Loucy (cell line): ENCODE measurements at regions not wholly inside any gene's neighbourhood (a gene's known extent, or its start where the extent isn't known, plus 50 kb on each side); places are given as distances from the start of the nearest gene placed in this dataset.

Source experiments
- H2AFZ ChIP-seq: fragments of 200-600 bp; sonication (generic); 2 replicates; pipeline ENCODE4 v1.6.0; 2016; ENCODE audit warnings: antibody characterized with exemption, mild to moderate bottlenecking, low read length, moderate library complexity
- H3F3A ChIP-seq: fragments of 200-600 bp; 2 replicates; pipeline ENCODE4 v1.6.0; 2016; ENCODE audit warnings: antibody characterized with exemption, low read depth, mild to moderate bottlenecking
- H3K27me3 ChIP-seq: fragments of 200-600 bp; sonication (generic); 2 replicates; pipeline ENCODE4 v1.6.1; 2014; ENCODE audit warnings: low read length, mild to moderate bottlenecking; ENCODE audit not compliant: insufficient read depth, poor library complexity, severe bottlenecking
- H3K36me3 ChIP-seq: fragments of 200-600 bp; sonication (generic); 2 replicates; pipeline ENCODE4 v1.6.1; 2016; ENCODE audit warnings: low read length; ENCODE audit not compliant: insufficient read depth
- H3K4me1 ChIP-seq: fragments of 200-600 bp; sonication (generic); 2 replicates; pipeline ENCODE4 v1.5.1; 2014; ENCODE audit warnings: low read length, mild to moderate bottlenecking; ENCODE audit not compliant: insufficient read depth, poor library complexity, severe bottlenecking
- H3K4me2 ChIP-seq: fragments of 200-600 bp; sonication (generic); 2 replicates; pipeline ENCODE4 v1.6.0; 2014; ENCODE audit warnings: antibody characterized with exemption, low read length, low read depth, mild to moderate bottlenecking; ENCODE audit not compliant: poor library complexity, severe bottlenecking
- H3K4me3 ChIP-seq: fragments of 200-600 bp; sonication (generic); 2 replicates; pipeline ENCODE4 v1.5.1; 2014; ENCODE audit warnings: low read length, mild to moderate bottlenecking, mixed read lengths; ENCODE audit not compliant: poor library complexity, severe bottlenecking
- H3K79me2 ChIP-seq: fragments of 200-600 bp; sonication (generic); 2 replicates; pipeline ENCODE4 v1.6.1; 2014; ENCODE audit warnings: low read length; ENCODE audit not compliant: insufficient read depth
- H3K9ac ChIP-seq: fragments of 200-600 bp; sonication (generic); 2 replicates; pipeline ENCODE4 v1.6.0; 2014; ENCODE audit warnings: mild to moderate bottlenecking, low read depth, low read length, moderate library complexity; ENCODE audit not compliant: poor library complexity, severe bottlenecking
- H3K9me2 ChIP-seq: fragments of 200-600 bp; sonication (generic); replicated peaks from 2 replicates; pipeline ENCODE4 v1.6.1; 2016; ENCODE audit warnings: low read depth, low read length, mixed read lengths
- H3K9me3 ChIP-seq: fragments of 200-600 bp; sonication (generic); 2 replicates; pipeline ENCODE4 v1.6.1; 2014; ENCODE audit warnings: mild to moderate bottlenecking, antibody characterized with exemption, low read length, low read depth; ENCODE audit not compliant: insufficient read depth
- H4K20me1 ChIP-seq: fragments of 200-600 bp; sonication (generic); 2 replicates; pipeline ENCODE4 v1.6.0; 2014; ENCODE audit warnings: antibody characterized with exemption, low read length, mild to moderate bottlenecking; ENCODE audit not compliant: insufficient read depth, poor library complexity, severe bottlenecking
- EZH2phosphoT487 ChIP-seq: fragments of 200-600 bp; IDR thresholded peaks from 2 replicates; pipeline ENCODE4 v1.6.1; 2018; ENCODE audit warnings: antibody characterized with exemption, mild to moderate bottlenecking, moderate library complexity, borderline replicate concordance
- TF ChIP-seq, protein P1 (sequence below): fragments of 200-600 bp; sonication (generic); conservative IDR thresholded peaks from 2 replicates; pipeline ENCODE4 v1.5.1; 2014; ENCODE audit warnings: mild to moderate bottlenecking, antibody characterized with exemption, low read length

DNA sequence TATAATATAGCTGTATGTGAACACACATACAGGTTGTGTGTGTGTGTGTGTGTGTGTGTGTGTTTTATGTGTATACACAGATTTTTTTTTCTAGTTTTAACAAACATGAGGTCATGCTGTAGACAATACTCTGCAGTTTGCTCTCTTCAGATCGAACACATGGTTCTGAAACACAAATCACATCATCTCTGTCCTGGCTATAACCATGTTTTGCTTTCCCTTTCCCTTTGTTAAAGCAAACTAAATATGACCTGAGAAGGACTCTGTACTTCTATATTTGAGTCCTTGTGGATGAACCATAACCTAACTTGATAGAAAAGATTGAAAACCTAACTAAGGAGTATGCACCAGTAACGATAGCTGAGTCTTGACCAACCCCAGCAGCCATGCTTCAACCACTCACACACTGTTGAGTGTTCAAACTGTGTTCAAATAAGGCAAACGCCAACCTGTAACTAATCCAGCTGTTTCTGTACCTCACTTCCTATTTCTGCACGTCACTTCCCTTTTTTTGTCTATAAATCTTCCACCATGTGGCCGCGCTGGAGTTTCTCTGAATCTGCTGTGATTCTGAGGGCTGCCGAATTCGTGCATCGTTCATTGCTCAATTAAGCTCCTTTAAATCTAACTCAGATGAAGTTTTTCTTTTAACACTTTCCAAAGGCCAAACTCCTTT lies 303.8 kb downstream of the HS3ST3B1 start:
- Histone ChIP-seq H4K20me1 (no peaks in the 10 kb centered on the region), H3K4me3 (no peak overlapping the region), H3K9me2 (no peaks in the 10 kb centered on the region), H2AFZ (no peak overlapping the region), H3K4me1 (no peaks in the 10 kb centered on the region), H3K9ac (no peak overlapping the region), H3F3A (no peaks in the 10 kb centered on the region), H3K27me3 (no peaks in the 10 kb centered on the region), H3K9me3 (no peaks in the 10 kb centered on the region), H3K4me2 (no peak overlapping the region), H3K36me3 (no peaks in the 10 kb centered on the region), H3K79me2 (no peaks in the 10 kb centered on the region)
- TF ChIP-seq, protein P1, sequence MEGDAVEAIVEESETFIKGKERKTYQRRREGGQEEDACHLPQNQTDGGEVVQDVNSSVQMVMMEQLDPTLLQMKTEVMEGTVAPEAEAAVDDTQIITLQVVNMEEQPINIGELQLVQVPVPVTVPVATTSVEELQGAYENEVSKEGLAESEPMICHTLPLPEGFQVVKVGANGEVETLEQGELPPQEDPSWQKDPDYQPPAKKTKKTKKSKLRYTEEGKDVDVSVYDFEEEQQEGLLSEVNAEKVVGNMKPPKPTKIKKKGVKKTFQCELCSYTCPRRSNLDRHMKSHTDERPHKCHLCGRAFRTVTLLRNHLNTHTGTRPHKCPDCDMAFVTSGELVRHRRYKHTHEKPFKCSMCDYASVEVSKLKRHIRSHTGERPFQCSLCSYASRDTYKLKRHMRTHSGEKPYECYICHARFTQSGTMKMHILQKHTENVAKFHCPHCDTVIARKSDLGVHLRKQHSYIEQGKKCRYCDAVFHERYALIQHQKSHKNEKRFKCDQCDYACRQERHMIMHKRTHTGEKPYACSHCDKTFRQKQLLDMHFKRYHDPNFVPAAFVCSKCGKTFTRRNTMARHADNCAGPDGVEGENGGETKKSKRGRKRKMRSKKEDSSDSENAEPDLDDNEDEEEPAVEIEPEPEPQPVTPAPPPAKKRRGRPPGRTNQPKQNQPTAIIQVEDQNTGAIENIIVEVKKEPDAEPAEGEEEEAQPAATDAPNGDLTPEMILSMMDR, result no peak
- no peak for TF ChIP-seq EZH2phosphoT487

DNA sequence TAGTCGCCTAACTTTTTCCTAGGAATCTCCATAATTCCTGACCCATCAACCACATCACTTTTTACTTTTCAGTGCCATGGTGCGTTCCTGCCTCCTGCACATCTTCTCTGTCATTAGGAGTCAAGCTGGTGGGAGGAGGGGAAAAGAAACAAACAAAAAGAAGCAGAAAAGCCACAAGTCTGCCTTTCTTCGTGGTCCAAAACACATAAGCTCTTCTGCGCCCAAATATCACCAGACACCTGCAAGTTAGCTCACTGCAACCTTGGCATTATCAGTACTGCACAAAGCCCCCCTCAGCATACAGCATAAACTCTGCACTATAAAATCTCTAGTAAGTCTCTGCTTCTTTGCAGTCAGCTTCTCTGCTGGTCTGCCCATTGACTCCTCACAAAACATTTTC lies 295.3 kb downstream of the HS3ST3B1 start:
- Histone ChIP-seq H3F3A (no peaks in the 10 kb centered on the region), H3K9me2 (no peaks in the 10 kb centered on the region), H3K9ac (no peak overlapping the region), H4K20me1 (no peaks in the 10 kb centered on the region), H3K36me3 (no peaks in the 10 kb centered on the region), H2AFZ (no peak overlapping the region), H3K79me2 (no peaks in the 10 kb centered on the region), H3K9me3 (peaks cover 8% of the 10 kb centered on the region; the same call in 1 of the 2 replicates), H3K4me3 (no peak overlapping the region), H3K4me2 (no peak overlapping the region), H3K27me3 (no peaks in the 10 kb centered on the region), H3K4me1 (no peaks in the 10 kb centered on the region)
- TF ChIP-seq, protein P1, result no peak
- no peak for TF ChIP-seq EZH2phosphoT487

DNA sequence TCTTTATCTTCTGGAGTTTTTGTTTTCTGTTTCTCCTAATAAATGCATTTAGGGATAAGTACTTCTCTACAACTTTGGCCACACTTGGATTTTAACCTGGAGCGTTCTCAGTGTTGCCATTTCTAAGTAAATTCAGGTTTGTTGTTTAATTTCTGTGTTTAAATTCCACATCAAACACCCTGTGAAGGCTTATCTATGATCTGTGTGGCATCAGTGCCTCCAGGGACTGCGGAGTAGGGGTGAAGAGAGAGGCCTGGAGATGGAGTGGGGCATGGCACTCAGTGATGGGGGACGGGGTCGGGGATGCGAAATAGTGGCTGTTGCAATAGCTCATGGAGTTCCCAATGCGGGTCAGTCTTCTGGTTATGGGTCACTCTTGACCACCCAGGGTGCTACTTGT lies 294.8 kb downstream of the HS3ST3B1 start:
- Histone ChIP-seq H3K79me2 (no peaks in the 10 kb centered on the region), H3K4me1 (no peaks in the 10 kb centered on the region), H3K4me2 (no peak overlapping the region), H3K4me3 (no peak overlapping the region), H3K27me3 (no peaks in the 10 kb centered on the region), H3K36me3 (no peaks in the 10 kb centered on the region), H3F3A (no peaks in the 10 kb centered on the region), H3K9me3 (peaks cover 10% of the 10 kb centered on the region; the same call in 1 of the 2 replicates), H4K20me1 (no peaks in the 10 kb centered on the region), H3K9ac (no peak overlapping the region), H3K9me2 (no peaks in the 10 kb centered on the region), H2AFZ (no peak overlapping the region)
- TF ChIP-seq, protein P1, result no peak
- TF ChIP-seq EZH2phosphoT487, result no peak
